Heart left ventricle (tissue), 16 donors: ENCODE measurements at regions not wholly inside any gene's neighbourhood (a gene's known extent, or its start where the extent isn't known, plus 50 kb on each side); places are given as distances from the start of the nearest gene placed in this dataset.

Source experiments
- ATAC-seq, 4 donors: fragments of 200-7000 bp; cut with Tn5 transposase; one replicate each; pipeline ENCODE4 v1.9.1; 2020 to 2022; ENCODE audit warnings: moderate library complexity in 4 of 4, mild to moderate bottlenecking in 3 of 4, moderate number of reproducible peaks in 1 of 4
- DNase-seq, 5 donors: peaks; one replicate each; pipeline ENCODE4 v3.0.0-alpha.2; 2020
- H3K27ac ChIP-seq, 12 donors: fragments of 200-600 bp; sonication (generic) in 4 of 12; one replicate each; pipeline versions ENCODE4 v1.5.0 to v1.8.0; 2016 to 2022; ENCODE audit warnings: mild to moderate bottlenecking in 2 of 12
- H3K27me3 ChIP-seq, 9 donors: fragments of 200-600 bp; sonication (generic) in 2 of 9; one replicate each; pipeline versions ENCODE4 v1.5.1 to v1.8.0; 2016 to 2022; ENCODE audit warnings: mild to moderate bottlenecking in 3 of 9
- H3K36me3 ChIP-seq, 9 donors: fragments of 200-600 bp; sonication (generic) in 2 of 9; one replicate each; pipeline versions ENCODE4 v1.5.0 to v1.8.0; 2018 to 2022; ENCODE audit warnings: mild to moderate bottlenecking in 2 of 9
- H3K4me1 ChIP-seq, 12 donors: fragments of 200-600 bp; sonication (generic) in 4 of 12; one replicate each; pipeline versions ENCODE4 v1.5.0 to v1.8.0; 2016 to 2022; ENCODE audit warnings: mild to moderate bottlenecking in 3 of 12
- H3K4me3 ChIP-seq, 12 donors: fragments of 200-600 bp; sonication (generic) in 4 of 12; one replicate each; pipeline versions ENCODE4 v1.5.0 to v1.8.0; 2017 to 2022; ENCODE audit warnings: mild to moderate bottlenecking in 9 of 12, moderate library complexity in 4 of 12
- H3K9me3 ChIP-seq, 12 donors: fragments of 200-600 bp; sonication (generic) in 4 of 12; one replicate each; pipeline versions ENCODE4 v1.5.0 to v1.8.0; 2016 to 2022; ENCODE audit warnings: mild to moderate bottlenecking in 1 of 12
- CTCF ChIP-seq, 12 donors: fragments of 200-600 bp; sonication (generic) in 4 of 12; IDR thresholded peaks; one replicate each; pipeline versions ENCODE4 v1.5.0 to v1.8.0; 2018 to 2022; ENCODE audit warnings: antibody characterized with exemption in 12 of 12, mild to moderate bottlenecking in 5 of 12
- POLR2A ChIP-seq, 2 donors: fragments of 450-650 bp; IDR thresholded peaks; one replicate each; pipeline ENCODE4 v1.6.1; 2017; ENCODE audit warnings: antibody characterized with exemption in 2 of 2, mild to moderate bottlenecking in 2 of 2, moderate library complexity in 2 of 2
- WGBS, 4 donors: extraction: QIAGEN DNeasy Blood & Tissue Kit in 2 of 4; methylation state at CpG; one replicate each; pipeline versions ENCODE4 v1.1.5 to v1.1.7; 2013 to 2018; 5-methylcytosine and 5-hydroxymethylcytosine counted together
- intact Hi-C, 10 donors: fragments of 100-400 bp; cut with DNase I; formaldehyde crosslinking; loops; one replicate each; pipeline versions ENCODE4 v1.11.1 to v1.14.2; 2022
- donor health status: ischemic (EF 13 %, LVEDD 7.1; RV severe dilation, severe dysfunction).
- donor health status: healthy with polysubstance abuse.
- donor health status: DM: no; HTN: yes; CAD: no.
- donor health status: DM: no; HTN: no; CAD: no.
- donor health status: ischemic (EF 25% LVEDD 6.9; RV normal size, moderate dysfunction).
- donor health status: ischemic (EF 25% LVEDD 5.7; RV mildly dilated, moderate dysfunction).
- donor health status: healthy.
- donor health status: DM: yes; HTN: yes; CAD: no.
- donor health status: ischemic (EF 35%, LVEDD 5.7; RV mildly dilated, moderate dysfunction).
- donor health status: nonischemic (EF 11% LVEDD 7.7; RV severe dilation, severe dysfunction).
- donor health status: DM: yes; HTN: yes; CAD: no.
- donor health status: PGD.
- donor health status: ischemic (EF 29% LVEDD 5.4; RV normal size, mild dysfunction).
- donor health status: nonischemic (EF 23%, LVEDD 6.1; RV moderate dilation, normal function).

GRCh38 chr13:44117816-44118215 is 238.1 kb downstream of the LACC1 start:
- intact Hi-C loops, result loop anchor here in 3 of 10 donors (2.0 to 5.0 kb wide), 3 partner anchors 23 to 211 kb away; no protein-coding TSS in a partner anchor
- Histone ChIP-seq H3K27me3 (no peaks in the 10 kb centered on the region), H3K4me1 (peaks cover 0 to 30% (median 22%) of the 10 kb centered on the region in 12 donors), H3K36me3 (no peaks in the 10 kb centered on the region), H3K4me3 (no peak overlapping the region), H3K9me3 (peaks cover 0 to 1% (median 0%) of the 10 kb centered on the region in 12 donors), H3K27ac (peak overlapping the region in 11 of 12 donors; percentile 57 to 81 (median 73))
- DNase-seq (no peak), ATAC-seq (no peak)
- TF ChIP-seq POLR2A (IDR thresholded peaks at IDR 0.05), result no peak
- no peak for TF ChIP-seq CTCF (IDR thresholded peaks at IDR 0.05)
- 58 to 67% (median 60%) methylated on average over 2 of the region's 2 CpGs for WGBS, 4 donors

GRCh38 chr13:44118881-44119280 is 239.2 kb downstream of the LACC1 start:
- Histone ChIP-seq H3K27me3 (no peaks in the 10 kb centered on the region), H3K36me3 (no peaks in the 10 kb centered on the region), H3K9me3 (peaks cover 0 to 12% (median 6%) of the 10 kb centered on the region in 12 donors), H3K4me1 (peaks cover 0 to 26% (median 22%) of the 10 kb centered on the region in 12 donors), H3K27ac (no peak overlapping the region), H3K4me3 (no peak overlapping the region)
- intact Hi-C loops, result loop anchor here in 2 of 10 donors (5.0 kb wide), 2 partner anchors 67 to 212 kb away; no protein-coding TSS in a partner anchor
- no peak for TF ChIP-seq CTCF (IDR thresholded peaks at IDR 0.05)
- no peak for TF ChIP-seq POLR2A (IDR thresholded peaks at IDR 0.05)
- ATAC-seq (no peak), DNase-seq (no peak)

- WGBS, 4 donors, result 78 to 87% (median 84%) methylated on average over 2 of the region's 2 CpGs
- intact Hi-C loops, result no loop called here
- Histone ChIP-seq H3K36me3 (no peaks in the 10 kb centered on the region), H3K4me1 (peaks cover 0 to 26% (median 22%) of the 10 kb centered on the region in 12 donors), H3K9me3 (peaks cover 0 to 13% (median 6%) of the 10 kb centered on the region in 12 donors), H3K4me3 (no peak overlapping the region), H3K27me3 (no peaks in the 10 kb centered on the region), H3K27ac (no peak overlapping the region)
- TF ChIP-seq CTCF (IDR thresholded peaks at IDR 0.05), result no peak
- no peak for TF ChIP-seq POLR2A (IDR thresholded peaks at IDR 0.05)
- no peak for ATAC-seq
- no peak for DNase-seq
Measured at GRCh38 chr13:44120043-44120442, 240.3 kb downstream of the LACC1 start.

GRCh38 chr13:44120849-44121755 is 241.4 kb downstream of the LACC1 start:
- DNase-seq, result no peak
- no peak overlapping the region for H3K4me3 ChIP-seq
- H3K27me3 ChIP-seq, result no peaks in the 10 kb centered on the region
- no peak for TF ChIP-seq CTCF (IDR thresholded peaks at IDR 0.05)
- no peak for TF ChIP-seq POLR2A (IDR thresholded peaks at IDR 0.05)
- 78 to 90% (median 82%) methylated on average over 9 of the region's 9 CpGs for WGBS, 4 donors
- intact Hi-C loops, result no loop called here
- peak overlapping the region in 1 of 12 donors; percentile 26 for H3K27ac ChIP-seq
- H3K9me3 ChIP-seq, result peaks cover 0 to 13% (median 6%) of the 10 kb centered on the region in 12 donors
- H3K36me3 ChIP-seq, result no peaks in the 10 kb centered on the region
- no peak for ATAC-seq
- H3K4me1 ChIP-seq, result peaks cover 0 to 22% (median 19%) of the 10 kb centered on the region in 12 donors
